Keratinocyte (primary cell): ENCODE measurements at regions not wholly inside any gene's neighbourhood (a gene's known extent, or its start where the extent isn't known, plus 50 kb on each side); places are given as distances from the start of the nearest gene placed in this dataset.

Source experiments
- DNase-seq: peaks from one replicate; pipeline ENCODE4 v3.0.0-alpha.2; 2011; ENCODE audit warnings: low read depth, missing footprints, low spot score
- FAIRE-seq: peaks from 2 replicates; lab custom pipeline; 2011; peaks lifted over from hg19 to GRCh38; lab: Jason Lieb, UNC
- H2AFZ ChIP-seq: 2 replicates; pipeline ENCODE4 v1.6.0; 2012; ENCODE audit warnings: low read length, control low read depth, inconsistent platforms; ENCODE audit not compliant: control insufficient read depth
- H3K27ac ChIP-seq: 2 replicates; pipeline ENCODE4 v1.5.1; 2011; ENCODE audit warnings: low read length; ENCODE audit not compliant: control insufficient read depth, insufficient read depth
- H3K27me3 ChIP-seq: 3 replicates; pipeline ENCODE4 v1.6.0; 2011; ENCODE audit warnings: low read length; ENCODE audit not compliant: control insufficient read depth, insufficient read depth; ENCODE audit errors: extremely low read depth
- H3K36me3 ChIP-seq, 2 experiments: 2 replicates in 1 of 2; 3 replicates in 1 of 2; pipeline ENCODE4 v1.5.1; 2011; ENCODE audit warnings: low read length in 2 of 2, mild to moderate bottlenecking in 1 of 2; ENCODE audit not compliant: control insufficient read depth in 2 of 2, insufficient read depth in 2 of 2; ENCODE audit errors: extremely low read depth in 1 of 2
- H3K4me1 ChIP-seq: 3 replicates; pipeline ENCODE4 v1.5.1; 2011; ENCODE audit warnings: low read length; ENCODE audit not compliant: control insufficient read depth, insufficient read depth; ENCODE audit errors: extremely low read depth
- H3K4me2 ChIP-seq: 3 replicates; pipeline ENCODE4 v1.6.0; 2011; ENCODE audit warnings: low read depth, low read length; ENCODE audit not compliant: control insufficient read depth, insufficient read depth; ENCODE audit errors: extremely low read depth
- H3K4me3 ChIP-seq, 3 experiments: fragments of 200-600 bp in 1 of 3; sonication (generic) in 1 of 3; 2 replicates in 2 of 3; 3 replicates in 1 of 3; pipeline ENCODE4 v1.5.1; 2011 to 2016; ENCODE audit warnings: low read length in 3 of 3, mild to moderate bottlenecking in 3 of 3, control low read depth in 2 of 3, inconsistent platforms in 1 of 3, low read depth in 1 of 3, mixed read lengths in 1 of 3, mixed run types in 1 of 3, moderate library complexity in 1 of 3; ENCODE audit not compliant: control insufficient read depth in 2 of 3, insufficient read depth in 2 of 3; ENCODE audit errors: extremely low read depth in 1 of 3
- H3K79me2 ChIP-seq: 2 replicates; pipeline ENCODE4 v1.6.0; 2012; ENCODE audit warnings: low read length; ENCODE audit not compliant: control insufficient read depth, insufficient read depth
- H3K9ac ChIP-seq: 3 replicates; pipeline ENCODE4 v1.6.0; 2011; ENCODE audit warnings: low read length; ENCODE audit not compliant: control insufficient read depth, insufficient read depth; ENCODE audit errors: extremely low read depth
- H3K9me1 ChIP-seq: 3 replicates; pipeline ENCODE4 v1.6.0; 2011; ENCODE audit warnings: low read length; ENCODE audit not compliant: control insufficient read depth, insufficient read depth; ENCODE audit errors: extremely low read depth
- H3K9me3 ChIP-seq: 2 replicates; pipeline ENCODE4 v1.5.1; 2012; ENCODE audit warnings: low read depth, low read length; ENCODE audit not compliant: control insufficient read depth
- H4K20me1 ChIP-seq: 3 replicates; pipeline ENCODE4 v1.6.0; 2011; ENCODE audit warnings: low read length; ENCODE audit not compliant: control insufficient read depth, insufficient read depth; ENCODE audit errors: extremely low read depth
- EZH2 ChIP-seq: IDR thresholded peaks from one replicate; pipeline ENCODE4 v1.6.1; 2012; ENCODE audit warnings: inconsistent platforms, mild to moderate bottlenecking, low read length, moderate library complexity
- dilution Hi-C: fragments of 300-500 bp; cut with MboI; formaldehyde crosslinking; loops from one replicate; pipeline ENCODE4 v1.7.0; 2020; ENCODE audit warnings: low sequenced_read_pairs; ENCODE audit not compliant: extremely low pct_ligation_motif_present
- TF ChIP-seq, protein P1 (sequence below), 3 experiments: IDR thresholded peaks in 1 of 3; conservative IDR thresholded peaks in 1 of 3; optimal IDR thresholded peaks in 1 of 3; 2 replicates in 2 of 3; 3 replicates in 1 of 3; pipeline versions ENCODE3 to v1.5.1; 2011; ENCODE audit warnings: low read length in 3 of 3, mild to moderate bottlenecking in 3 of 3, moderate library complexity in 2 of 3, control low read depth in 1 of 3, inconsistent platforms in 1 of 3; ENCODE audit not compliant: insufficient read depth in 2 of 3; ENCODE audit errors: extremely low read depth in 1 of 3

DNA sequence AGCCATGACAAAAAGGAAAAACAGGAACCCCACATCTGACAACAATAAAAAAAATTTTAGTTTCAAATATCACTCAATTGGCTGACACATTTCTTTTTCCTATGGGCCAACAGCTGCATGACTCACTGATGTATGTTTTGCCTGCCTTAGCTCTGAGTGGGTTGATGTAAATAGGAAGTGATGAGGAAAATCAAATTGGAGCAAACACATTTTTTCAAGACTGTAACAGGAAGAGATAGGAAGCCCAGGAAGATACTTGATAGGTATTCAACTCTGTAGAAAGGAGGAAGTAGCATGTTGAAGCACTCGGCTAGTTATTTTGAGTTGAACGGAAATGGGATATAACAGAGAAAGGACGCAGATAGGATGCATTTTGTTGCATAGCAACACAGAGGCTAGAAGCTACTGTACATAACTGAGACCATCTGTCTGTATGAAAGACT is 168.0 kb upstream of the NR5A2 start:
- Histone ChIP-seq H3K27me3 (no peaks in the 10 kb centered on the region), H2AFZ (no peak overlapping the region), H3K27ac (peak overlapping the region; percentile 68), H3K9me3 (no peaks in the 10 kb centered on the region), H3K9me1 (no peaks in the 10 kb centered on the region), H3K4me3 (no peak overlapping the region), H4K20me1 (no peaks in the 10 kb centered on the region), H3K79me2 (no peaks in the 10 kb centered on the region), H3K4me1 (peaks cover 40% of the 10 kb centered on the region), H3K4me2 (no peak overlapping the region), H3K36me3 (no peaks in the 10 kb centered on the region), H3K9ac (no peak overlapping the region)
- peak; percentile 72 for FAIRE-seq
- no peak for TF ChIP-seq EZH2
- TF ChIP-seq, protein P1, sequence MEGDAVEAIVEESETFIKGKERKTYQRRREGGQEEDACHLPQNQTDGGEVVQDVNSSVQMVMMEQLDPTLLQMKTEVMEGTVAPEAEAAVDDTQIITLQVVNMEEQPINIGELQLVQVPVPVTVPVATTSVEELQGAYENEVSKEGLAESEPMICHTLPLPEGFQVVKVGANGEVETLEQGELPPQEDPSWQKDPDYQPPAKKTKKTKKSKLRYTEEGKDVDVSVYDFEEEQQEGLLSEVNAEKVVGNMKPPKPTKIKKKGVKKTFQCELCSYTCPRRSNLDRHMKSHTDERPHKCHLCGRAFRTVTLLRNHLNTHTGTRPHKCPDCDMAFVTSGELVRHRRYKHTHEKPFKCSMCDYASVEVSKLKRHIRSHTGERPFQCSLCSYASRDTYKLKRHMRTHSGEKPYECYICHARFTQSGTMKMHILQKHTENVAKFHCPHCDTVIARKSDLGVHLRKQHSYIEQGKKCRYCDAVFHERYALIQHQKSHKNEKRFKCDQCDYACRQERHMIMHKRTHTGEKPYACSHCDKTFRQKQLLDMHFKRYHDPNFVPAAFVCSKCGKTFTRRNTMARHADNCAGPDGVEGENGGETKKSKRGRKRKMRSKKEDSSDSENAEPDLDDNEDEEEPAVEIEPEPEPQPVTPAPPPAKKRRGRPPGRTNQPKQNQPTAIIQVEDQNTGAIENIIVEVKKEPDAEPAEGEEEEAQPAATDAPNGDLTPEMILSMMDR (optimal IDR thresholded peaks at IDR 0.05 in 1 of 3, IDR thresholded peaks at IDR 0.05 in 1 of 3, conservative IDR thresholded peaks at IDR 0.05 in 1 of 3; ENCODE audit: extremely low read depth in 1 of 3, insufficient read depth in 2 of 3, low read length in 3 of 3), result no peak
- no peak for DNase-seq
- dilution Hi-C loops, result no loop called here

DNA sequence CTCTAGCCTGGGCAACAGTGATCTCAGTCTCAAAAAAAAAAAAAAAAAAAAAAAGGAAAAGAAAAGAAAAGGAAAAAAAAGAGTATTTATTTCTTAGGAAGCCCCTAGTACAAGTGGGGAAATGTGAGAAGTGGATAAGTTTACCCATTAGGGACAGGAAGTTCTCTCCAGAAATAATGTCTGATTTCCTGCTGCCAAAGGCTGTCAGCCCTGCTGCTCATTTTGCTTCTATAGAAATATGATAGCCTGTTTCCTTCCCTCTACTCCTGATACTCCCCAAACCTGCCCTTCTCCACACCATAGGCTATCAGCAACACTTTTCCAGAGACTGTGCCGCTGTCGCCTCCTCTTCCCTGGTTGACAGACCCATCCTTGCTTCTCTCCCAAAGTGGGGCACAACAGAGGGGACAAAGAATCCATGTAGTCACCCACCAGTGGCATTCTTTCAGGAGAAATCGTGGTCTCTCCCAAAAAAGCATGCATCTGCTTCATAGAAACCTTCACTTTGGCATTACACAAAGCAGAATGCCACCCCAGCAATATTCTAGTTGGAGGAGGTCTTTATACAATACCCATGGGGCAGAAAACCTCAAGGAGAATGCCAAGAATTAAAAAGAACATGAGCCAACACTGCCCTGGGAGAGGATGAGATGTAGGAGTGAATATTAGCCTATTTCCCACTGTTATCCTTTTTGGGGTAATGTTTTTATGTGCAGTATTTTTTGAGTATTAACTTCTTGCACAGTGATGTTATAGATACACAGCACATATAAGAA is 166.3 kb upstream of the NR5A2 start:
- no peak for DNase-seq
- Histone ChIP-seq H3K9me3 (no peaks in the 10 kb centered on the region), H3K4me1 (peaks cover 26% of the 10 kb centered on the region), H4K20me1 (no peaks in the 10 kb centered on the region), H2AFZ (no peak overlapping the region), H3K4me3 (no peak overlapping the region), H3K4me2 (no peak overlapping the region), H3K36me3 (no peaks in the 10 kb centered on the region), H3K27me3 (no peaks in the 10 kb centered on the region), H3K9me1 (no peaks in the 10 kb centered on the region), H3K9ac (no peak overlapping the region), H3K79me2 (no peaks in the 10 kb centered on the region), H3K27ac (no peak overlapping the region)
- TF ChIP-seq EZH2, result no peak
- dilution Hi-C loops, result no loop called here
- no peak for FAIRE-seq
